SIG-M5 treated with dmso at 0.1 percent for 504 hours (cell line): ENCODE measurements at regions not wholly inside any gene's neighbourhood (a gene's known extent, or its start where the extent isn't known, plus 50 kb on each side); places are given as distances from the start of the nearest gene placed in this dataset.
"Not testable (repeated sequence)": the region's sequence is repeated elsewhere in the genome, so short reads cannot be mapped to it uniquely, and the experiment has no call there.

ENCODE experiments used
- DNase-seq: peaks from one replicate; lab custom pipeline; 2025; ENCODE audit not compliant: unreplicated experiment; lab: John Stamatoyannopoulos, UW

- no peak for DNase-seq
Observed at GRCh38 chr13:38415233-38415632, 65.6 kb downstream of the UFM1 start.

- DNase-seq: no peak
Observed at GRCh38 chr13:38417241-38417640, 67.6 kb downstream of the UFM1 start.

- DNase-seq: peak; percentile 5
Observed at GRCh38 chr13:38417727-38418126, 68.1 kb downstream of the UFM1 start.

GRCh38 chr13:38418286-38418685 lies 68.6 kb downstream of the UFM1 start:
- DNase-seq: no peak

GRCh38 chr13:38419312-38419873 lies 69.7 kb downstream of the UFM1 start:
- no peak for DNase-seq

- no peak for DNase-seq
Observed at GRCh38 chr13:38421590-38422560, 72.2 kb downstream of the UFM1 start.

- no peak for DNase-seq
Observed at GRCh38 chr13:38429916-38430315, 80.3 kb downstream of the UFM1 start.

- no peak for DNase-seq
Observed at GRCh38 chr13:38430796-38431195, 81.1 kb downstream of the UFM1 start.

- no peak for DNase-seq
Observed at GRCh38 chr13:38440666-38441065, 91.0 kb downstream of the UFM1 start.

GRCh38 chr13:38444904-38445303 lies 95.3 kb downstream of the UFM1 start:
- no peak for DNase-seq

GRCh38 chr13:38452656-38453055 lies 103.0 kb downstream of the UFM1 start:
- no peak for DNase-seq

- DNase-seq: no peak
Observed at GRCh38 chr13:38462605-38463004, 113.0 kb downstream of the UFM1 start.

GRCh38 chr13:38463048-38463447 lies 113.4 kb downstream of the UFM1 start:
- no peak for DNase-seq

GRCh38 chr13:38472411-38472810 lies 122.8 kb downstream of the UFM1 start:
- not testable (repeated sequence) for DNase-seq

GRCh38 chr13:38473305-38473704 lies 123.7 kb downstream of the UFM1 start:
- DNase-seq: no peak

- DNase-seq: no peak
Observed at GRCh38 chr13:38477676-38478075, 128.0 kb downstream of the UFM1 start.

- DNase-seq: peak; percentile 1
Observed at GRCh38 chr13:38483623-38484022, 134.0 kb downstream of the UFM1 start.

- no peak for DNase-seq
Observed at GRCh38 chr13:38490657-38491056, 141.0 kb downstream of the UFM1 start.

- DNase-seq: no peak
Observed at GRCh38 chr13:38494445-38494844, 144.8 kb downstream of the UFM1 start.

- DNase-seq: no peak
Observed at GRCh38 chr13:38496917-38497316, 147.3 kb downstream of the UFM1 start.

- no peak for DNase-seq
Observed at GRCh38 chr13:38498271-38498670, 148.6 kb downstream of the UFM1 start.

- no peak for DNase-seq
Observed at GRCh38 chr13:38514575-38514974, 164.9 kb downstream of the UFM1 start.
